SK-N-SH (cell line): ENCODE measurements at regions not wholly inside any gene's neighbourhood (a gene's known extent, or its start where the extent isn't known, plus 50 kb on each side); places are given as distances from the start of the nearest gene placed in this dataset.
"Not testable (repeated sequence)": the region's sequence is repeated elsewhere in the genome, so short reads cannot be mapped to it uniquely, and the experiment has no call there.

Source experiments
- CTCF ChIA-PET: fragments of 300-600, 350-600 bp; formaldehyde crosslinking; extraction: SDS; loops from one replicate; lab custom pipeline; 2021; lab: Yijun Ruan, JAX
- POLR2A ChIA-PET: fragments of 350-600 bp; sonication (Branson Sonifier 250); formaldehyde crosslinking; extraction: SDS; loops from one replicate; lab custom pipeline; 2020; ENCODE audit warnings: antibody characterized with exemption, inconsistent platforms; lab: Yijun Ruan, JAX
- DNase-seq: peaks from one replicate; pipeline ENCODE4 v3.0.0; 2012
- H2AFZ ChIP-seq: fragments of 200-600 bp; sonication (generic); 2 replicates; pipeline ENCODE4 v1.8.1; 2016; ENCODE audit warnings: antibody characterized with exemption, mild to moderate bottlenecking, low read depth
- H3F3A ChIP-seq: fragments of 200-600 bp; sonication (generic); replicated peaks from 2 replicates; pipeline ENCODE3; 2016; ENCODE audit warnings: antibody characterized with exemption, mild to moderate bottlenecking; ENCODE audit not compliant: insufficient read depth
- H3K27ac ChIP-seq, 2 experiments: fragments of 200-500 bp in 1 of 2; fragments of 200-600 bp in 1 of 2; sonication (Bioruptor generic) in 1 of 2; sonication (generic), shearing (Covaris generic) in 1 of 2; 2 replicates each; pipeline versions ENCODE4 v1.5.1 to v1.6.1; 2014 to 2016; ENCODE audit warnings: low read depth in 2 of 2, inconsistent platforms in 1 of 2, low read length in 1 of 2, mild to moderate bottlenecking in 1 of 2, mixed read lengths in 1 of 2
- H3K27me3 ChIP-seq: fragments of 200-600 bp; sonication (generic), shearing (Covaris generic); 2 replicates; pipeline ENCODE4 v1.6.1; 2016; ENCODE audit warnings: mixed run types; ENCODE audit not compliant: insufficient read depth
- H3K36me3 ChIP-seq, 2 experiments: fragments of 200-500 bp in 1 of 2; fragments of 200-600 bp in 1 of 2; sonication (Bioruptor generic) in 1 of 2; sonication (generic) in 1 of 2; replicated peaks in 1 of 2; 2 replicates each; pipeline versions ENCODE3 to v1.5.1; 2014 to 2016; ENCODE audit warnings: low read length in 1 of 2, mild to moderate bottlenecking in 1 of 2; ENCODE audit not compliant: insufficient read depth in 2 of 2, control insufficient read depth in 1 of 2
- H3K4me1 ChIP-seq, 2 experiments: fragments of 200-500 bp in 1 of 2; fragments of 200-600 bp in 1 of 2; sonication (Bioruptor generic) in 1 of 2; sonication (generic), shearing (Covaris generic) in 1 of 2; 2 replicates each; pipeline versions ENCODE4 v1.5.1 to v1.6.1; 2014 to 2016; ENCODE audit warnings: low read depth in 1 of 2, low read length in 1 of 2, mixed run types in 1 of 2; ENCODE audit not compliant: insufficient read depth in 2 of 2, control insufficient read depth in 1 of 2
- H3K4me2 ChIP-seq: fragments of 200-600 bp; sonication (generic), shearing (Covaris generic); 2 replicates; pipeline ENCODE4 v1.6.1; 2017; ENCODE audit warnings: mixed run types
- H3K4me3 ChIP-seq, 2 experiments: fragments of 200-500 bp in 1 of 2; fragments of 200-600 bp in 1 of 2; sonication (Bioruptor generic) in 1 of 2; sonication (generic), shearing (Covaris generic) in 1 of 2; 2 replicates each; pipeline versions ENCODE4 v1.5.1 to v1.8.1; 2014 to 2016; ENCODE audit warnings: low read depth in 2 of 2, inconsistent platforms in 1 of 2, low read length in 1 of 2, mild to moderate bottlenecking in 1 of 2, mixed read lengths in 1 of 2, moderate library complexity in 1 of 2
- H3K79me2 ChIP-seq: fragments of 200-600 bp; sonication (generic); 2 replicates; pipeline ENCODE4 v1.8.1; 2017; ENCODE audit warnings: mild to moderate bottlenecking; ENCODE audit not compliant: insufficient read depth
- H3K9ac ChIP-seq: fragments of 200-600 bp; sonication (generic); 2 replicates; pipeline ENCODE4 v1.6.1; 2017; ENCODE audit warnings: mixed run types
- H3K9me2 ChIP-seq: fragments of 200-600 bp; sonication (generic); 2 replicates; pipeline ENCODE4 v1.6.1; 2017; ENCODE audit warnings: mixed run types
- H3K9me3 ChIP-seq: fragments of 200-600 bp; sonication (generic); 2 replicates; pipeline ENCODE4 v1.6.1; 2017; ENCODE audit warnings: mixed run types, mild to moderate bottlenecking, moderate library complexity
- H4K20me1 ChIP-seq: fragments of 200-600 bp; sonication (generic); 2 replicates; pipeline ENCODE4 v1.6.1; 2017; ENCODE audit warnings: mild to moderate bottlenecking, mixed run types; ENCODE audit not compliant: insufficient read depth
- ELF1 ChIP-seq: IDR thresholded peaks from 2 replicates; pipeline ENCODE4 v1.4.0; 2012
- EP300 ChIP-seq, 2 experiments: IDR thresholded peaks; 2 replicates each; pipeline versions ENCODE4 v1.4.0 to v1.6.1; 2012; ENCODE audit warnings: borderline replicate concordance in 1 of 2, low read depth in 1 of 2, low read length in 1 of 2
- EZH2phosphoT487 ChIP-seq: fragments of 200-600 bp; sonication (generic); IDR thresholded peaks from 2 replicates; pipeline ENCODE4 v1.6.1; 2017; ENCODE audit warnings: low read depth, mixed run types, mild to moderate bottlenecking, antibody characterized with exemption, moderate library complexity, borderline replicate concordance
- FOXJ3 ChIP-seq: sonication (generic); formaldehyde crosslinking; IDR thresholded peaks from 2 replicates; pipeline ENCODE4 v1.5.1; 2020; ENCODE audit warnings: mild to moderate bottlenecking, missing genetic modification reagents
- IRF3 ChIP-seq: fragments of 150-350 bp; IDR thresholded peaks from 2 replicates; pipeline ENCODE4 v1.6.1; 2016; ENCODE audit warnings: mild to moderate bottlenecking, low read depth, low read length
- JUND ChIP-seq: IDR thresholded peaks from 2 replicates; pipeline ENCODE4 v1.4.0; 2012
- MEF2A ChIP-seq: IDR thresholded peaks from 2 replicates; pipeline ENCODE4 v1.4.0; 2012; ENCODE audit warnings: low read depth, borderline replicate concordance
- MXI1 ChIP-seq: IDR thresholded peaks from 2 replicates; pipeline ENCODE4 v1.6.1; 2012; ENCODE audit warnings: mild to moderate bottlenecking, low read depth, low read length, improper control_type of control experiment
- NFIC ChIP-seq: IDR thresholded peaks from 2 replicates; pipeline ENCODE4 v1.4.0; 2012; ENCODE audit warnings: borderline replicate concordance
- POLR2AphosphoS5 ChIP-seq: IDR thresholded peaks from 2 replicates; pipeline ENCODE4 v1.6.1; 2012; ENCODE audit warnings: low read depth, low read length
- SIN3A ChIP-seq: IDR thresholded peaks from 2 replicates; pipeline ENCODE4 v1.6.1; 2012; ENCODE audit warnings: low read depth, mild to moderate bottlenecking, low read length, moderate library complexity, borderline replicate concordance
- TEAD4 ChIP-seq: IDR thresholded peaks from 2 replicates; pipeline ENCODE4 v1.4.0; 2012; ENCODE audit warnings: mild to moderate bottlenecking, borderline replicate concordance; ENCODE audit not compliant: insufficient read depth
- USF1 ChIP-seq: IDR thresholded peaks from 2 replicates; pipeline ENCODE4 v1.4.0; 2012; ENCODE audit warnings: low read depth, borderline replicate concordance
- USF2 ChIP-seq: fragments of 150-350 bp; IDR thresholded peaks from 2 replicates; pipeline ENCODE4 v1.6.1; 2017; ENCODE audit warnings: antibody characterized with exemption, low read length, low read depth, borderline replicate concordance
- ZBTB33 ChIP-seq: IDR thresholded peaks from 2 replicates; pipeline ENCODE4 v1.4.0; 2012; ENCODE audit warnings: low read depth, borderline replicate concordance
- WGBS: methylation state at CpG from one replicate; pipeline ENCODE4 v1.1.6; 2017; ENCODE audit warnings: low lambda C conversion rate; 5-methylcytosine and 5-hydroxymethylcytosine counted together

- no peaks in the 10 kb centered on the region for H3K9me2 ChIP-seq
- WGBS, result 78% methylated on average over 5 of the region's 5 CpGs
- peaks cover 31% of the 10 kb centered on the region for H3F3A ChIP-seq
- H3K27ac ChIP-seq, result peak overlapping the region; percentile 83 to 92
- H3K36me3 ChIP-seq, result peaks cover 0 to 3% of the 10 kb centered on the region in 2 experiments
- H3K4me3 ChIP-seq, result no peak overlapping the region
- no peaks in the 10 kb centered on the region for H3K27me3 ChIP-seq
- peak overlapping the region; percentile 60; the same call in 1 of the 2 replicates for H2AFZ ChIP-seq
- CTCF ChIA-PET, result interaction anchor here (1.1 to 1.5 kb wide), 3 partner anchors 67 to 856 kb away, joined by 3 read pairs; no protein-coding TSS in a partner anchor
- POLR2A ChIA-PET, result no interaction called here
- no peaks in the 10 kb centered on the region for H3K9me3 ChIP-seq
- peak overlapping the region; percentile 32; the same call in 1 of the 2 replicates for H3K4me2 ChIP-seq
- H3K4me1 ChIP-seq, result peaks cover 0 to 18% of the 10 kb centered on the region in 2 experiments
- no peak for DNase-seq
- no peaks in the 10 kb centered on the region for H4K20me1 ChIP-seq
- no peaks in the 10 kb centered on the region for H3K79me2 ChIP-seq
- TF ChIP-seq JUND (no peak), MEF2A (0 out of 2 replicates have a peak, but pooled peaks have one; percentile 0)
- H3K9ac ChIP-seq, result peak overlapping the region; percentile 41
Measured at GRCh38 chr3:177906578-177907229, 629.5 kb upstream of the KCNMB2 start.

GRCh38 chr3:177909530-177909929 is 626.7 kb upstream of the KCNMB2 start:
- H3F3A ChIP-seq, result peaks cover 24% of the 10 kb centered on the region
- H3K4me2 ChIP-seq, H2AFZ ChIP-seq, DNase-seq, H3K79me2 ChIP-seq, POLR2A ChIA-PET, H3K9ac ChIP-seq, H3K9me2 ChIP-seq, H3K36me3 ChIP-seq, H3K27me3 ChIP-seq, H3K27ac ChIP-seq, H4K20me1 ChIP-seq, H3K4me3 ChIP-seq, H3K9me3 ChIP-seq: not testable (repeated sequence)
- H3K4me1 ChIP-seq, result peaks cover 0 to 18% of the 10 kb centered on the region in 2 experiments
- CTCF ChIA-PET, result interaction anchor here (1.5 kb wide), 1 partner anchor 10 kb away, joined by 3 read pairs; no protein-coding TSS in a partner anchor
- 92% methylated on average over 6 of the region's 6 CpGs for WGBS

- H4K20me1 ChIP-seq, result no peaks in the 10 kb centered on the region
- no peak overlapping the region for H3K4me3 ChIP-seq
- TF ChIP-seq ELF1, result no peak
- no peak for TF ChIP-seq ZBTB33
- no peak for TF ChIP-seq USF1
- no peak for TF ChIP-seq IRF3
- no peak for TF ChIP-seq EP300 (IDR thresholded peaks at IDR 0.05; ENCODE audit: borderline replicate concordance in 1 of 2, low read depth in 1 of 2, low read length in 1 of 2)
- no peak for TF ChIP-seq POLR2AphosphoS5
- TF ChIP-seq MXI1, result no peak
- TF ChIP-seq TEAD4, result no peak
- no peak for TF ChIP-seq FOXJ3 (CRISPR knock-in tag)
- TF ChIP-seq SIN3A, result no peak
- TF ChIP-seq USF2, result no peak
- no peak for TF ChIP-seq MEF2A
- TF ChIP-seq NFIC, result no peak
- no peak for TF ChIP-seq EZH2phosphoT487
- H3K27me3 ChIP-seq, result no peaks in the 10 kb centered on the region
- no peaks in the 10 kb centered on the region for H3K36me3 ChIP-seq
- no peaks in the 10 kb centered on the region for H3F3A ChIP-seq
- CTCF ChIA-PET, result no interaction called here
- H3K9me3 ChIP-seq, result no peaks in the 10 kb centered on the region
- H3K9me2 ChIP-seq, result no peaks in the 10 kb centered on the region
- H3K4me1 ChIP-seq, result no peaks in the 10 kb centered on the region
- no peak for DNase-seq
- no peak overlapping the region for H3K9ac ChIP-seq
- 86% methylated on average over 2 of the region's 10 CpGs for WGBS
- POLR2A ChIA-PET, result no interaction called here
- no peaks in the 10 kb centered on the region for H3K79me2 ChIP-seq
- H3K4me2 ChIP-seq, result no peak overlapping the region
- no peak overlapping the region for H3K27ac ChIP-seq
- no peak overlapping the region for H2AFZ ChIP-seq
Measured at GRCh38 chr3:177914224-177914623, 622.0 kb upstream of the KCNMB2 start.
